Breast epithelium (tissue), 4 donors: ENCODE measurements at regions not wholly inside any gene's neighbourhood (a gene's known extent, or its start where the extent isn't known, plus 50 kb on each side); places are given as distances from the start of the nearest gene placed in this dataset.

Source experiments
- DNase-seq, 2 donors: peaks; one replicate each; pipeline ENCODE4 v3.0.0-alpha.2; 2019; ENCODE audit warnings: low spot score in 2 of 2
- H3K27ac ChIP-seq, 2 donors: fragments of 200-600 bp; sonication (generic) in 1 of 2; one replicate each; pipeline ENCODE4 v1.5.1; 2016 to 2019; ENCODE audit warnings: mild to moderate bottlenecking in 1 of 2
- H3K27me3 ChIP-seq, 2 donors: fragments of 200-600 bp; sonication (generic) in 1 of 2; one replicate each; pipeline versions ENCODE4 v1.5.1 to v1.6.0; 2017 to 2019; ENCODE audit warnings: control low read depth in 1 of 2, mild to moderate bottlenecking in 1 of 2
- H3K36me3 ChIP-seq: fragments of 200-600 bp; one replicate; pipeline ENCODE4 v1.5.1; 2019
- H3K4me1 ChIP-seq, 2 donors: fragments of 200-600 bp; sonication (generic); one replicate each; pipeline ENCODE4 v1.5.1; 2016 to 2019; ENCODE audit warnings: control low read depth in 1 of 2
- H3K4me3 ChIP-seq, 3 donors: fragments of 200-600 bp; sonication (generic); 1 replicate in 2 of 3; 2 replicates in 1 of 3; pipeline ENCODE4 v1.5.1; 2016 to 2019; ENCODE audit warnings: mild to moderate bottlenecking in 3 of 3, moderate library complexity in 2 of 3
- H3K9me3 ChIP-seq, 2 donors: fragments of 200-600 bp; sonication (generic) in 1 of 2; one replicate each; pipeline ENCODE4 v1.5.1; 2016 to 2019; ENCODE audit warnings: control low read depth in 1 of 2
- CTCF ChIP-seq, 3 donors: fragments of 450-650 bp; IDR thresholded peaks; one replicate each; pipeline ENCODE4 v1.5.1; 2016 to 2017; ENCODE audit warnings: antibody characterized with exemption in 3 of 3, mild to moderate bottlenecking in 3 of 3, moderate library complexity in 3 of 3
- POLR2A ChIP-seq: fragments of 450-650 bp; IDR thresholded peaks from one replicate; pipeline ENCODE4 v1.6.1; 2016; ENCODE audit warnings: antibody characterized with exemption, mild to moderate bottlenecking, moderate library complexity
- POLR2AphosphoS5 ChIP-seq, 3 donors: sonication (generic); formaldehyde crosslinking; IDR thresholded peaks; one replicate each; pipeline ENCODE4 v1.6.1; 2017; ENCODE audit warnings: antibody characterized with exemption in 3 of 3
- intact Hi-C: fragments of 100-400 bp; cut with DNase I; formaldehyde crosslinking; loops from one replicate; pipeline ENCODE4 v1.15.1; 2023; ENCODE audit warnings: low total_unique reads

GRCh38 chr13:81025091-81025490 is 684.2 kb upstream of the SPRY2 start:
- Histone ChIP-seq H3K27ac (no peak overlapping the region), H3K4me1 (no peaks in the 10 kb centered on the region), H3K27me3 (no peaks in the 10 kb centered on the region), H3K4me3 (no peak overlapping the region), H3K9me3 (peaks cover 8 to 18% of the 10 kb centered on the region in 2 donors), H3K36me3 (no peaks in the 10 kb centered on the region)
- TF ChIP-seq CTCF (IDR thresholded peaks at IDR 0.05), result no peak
- no peak for TF ChIP-seq POLR2A
- TF ChIP-seq POLR2AphosphoS5 (IDR thresholded peaks at IDR 0.05), result no peak
- intact Hi-C loops, result no loop called here
- no peak for DNase-seq

- intact Hi-C loops, result no loop called here
- Histone ChIP-seq H3K27ac (no peak overlapping the region), H3K27me3 (no peaks in the 10 kb centered on the region), H3K4me3 (no peak overlapping the region), H3K4me1 (no peaks in the 10 kb centered on the region), H3K9me3 (peaks cover 8 to 18% of the 10 kb centered on the region in 2 donors), H3K36me3 (no peaks in the 10 kb centered on the region)
- TF ChIP-seq CTCF (IDR thresholded peaks at IDR 0.05) (no peak), POLR2AphosphoS5 (IDR thresholded peaks at IDR 0.05) (no peak), POLR2A (no peak)
- no peak for DNase-seq
These were observed 680.4 kb upstream of the SPRY2 start for GRCh38 chr13:81021284-81021840.

GRCh38 chr13:81020010-81020409 is 679.1 kb upstream of the SPRY2 start:
- no peaks in the 10 kb centered on the region for H3K4me1 ChIP-seq
- H3K27me3 ChIP-seq, result no peaks in the 10 kb centered on the region
- H3K27ac ChIP-seq, result no peak overlapping the region
- H3K9me3 ChIP-seq, result peaks cover 8 to 18% of the 10 kb centered on the region in 2 donors
- intact Hi-C loops, result no loop called here
- TF ChIP-seq POLR2AphosphoS5 (IDR thresholded peaks at IDR 0.05) (no peak), POLR2A (no peak), CTCF (IDR thresholded peaks at IDR 0.05) (no peak)
- H3K4me3 ChIP-seq, result no peak overlapping the region
- H3K36me3 ChIP-seq, result no peaks in the 10 kb centered on the region
- no peak for DNase-seq

- Histone ChIP-seq H3K4me3 (no peak overlapping the region), H3K27ac (no peak overlapping the region), H3K36me3 (no peaks in the 10 kb centered on the region), H3K27me3 (no peaks in the 10 kb centered on the region), H3K4me1 (no peaks in the 10 kb centered on the region), H3K9me3 (peaks cover 8 to 18% of the 10 kb centered on the region in 2 donors)
- intact Hi-C loops, result no loop called here
- DNase-seq, result no peak
- TF ChIP-seq POLR2A (no peak), CTCF (IDR thresholded peaks at IDR 0.05) (no peak), POLR2AphosphoS5 (IDR thresholded peaks at IDR 0.05) (no peak)
These were observed 678.0 kb upstream of the SPRY2 start for GRCh38 chr13:81018936-81019335.

GRCh38 chr13:81017513-81018152 is 676.7 kb upstream of the SPRY2 start:
- no peaks in the 10 kb centered on the region for H3K36me3 ChIP-seq
- H3K27ac ChIP-seq, result no peak overlapping the region
- intact Hi-C loops, result no loop called here
- H3K4me3 ChIP-seq, result no peak overlapping the region
- TF ChIP-seq POLR2AphosphoS5 (IDR thresholded peaks at IDR 0.05), result no peak
- TF ChIP-seq CTCF (IDR thresholded peaks at IDR 0.05), result peak in 2 of 3 donors; percentile 53 to 57
- H3K4me1 ChIP-seq, result no peaks in the 10 kb centered on the region
- DNase-seq, result no peak
- peaks cover 8 to 12% of the 10 kb centered on the region in 2 donors for H3K9me3 ChIP-seq
- no peaks in the 10 kb centered on the region for H3K27me3 ChIP-seq
